Fibroblast of the conjunctiva (primary cell): ENCODE measurements at regions not wholly inside any gene's neighbourhood (a gene's known extent, or its start where the extent isn't known, plus 50 kb on each side); places are given as distances from the start of the nearest gene placed in this dataset.
A peak's percentile ranks its signal among the peaks of the same experiment; 100 is the strongest.

Source experiments
- DNase-seq: peaks from one replicate; pipeline ENCODE4 v3.0.0-alpha.2; 2010; ENCODE audit warnings: low read depth

DNA sequence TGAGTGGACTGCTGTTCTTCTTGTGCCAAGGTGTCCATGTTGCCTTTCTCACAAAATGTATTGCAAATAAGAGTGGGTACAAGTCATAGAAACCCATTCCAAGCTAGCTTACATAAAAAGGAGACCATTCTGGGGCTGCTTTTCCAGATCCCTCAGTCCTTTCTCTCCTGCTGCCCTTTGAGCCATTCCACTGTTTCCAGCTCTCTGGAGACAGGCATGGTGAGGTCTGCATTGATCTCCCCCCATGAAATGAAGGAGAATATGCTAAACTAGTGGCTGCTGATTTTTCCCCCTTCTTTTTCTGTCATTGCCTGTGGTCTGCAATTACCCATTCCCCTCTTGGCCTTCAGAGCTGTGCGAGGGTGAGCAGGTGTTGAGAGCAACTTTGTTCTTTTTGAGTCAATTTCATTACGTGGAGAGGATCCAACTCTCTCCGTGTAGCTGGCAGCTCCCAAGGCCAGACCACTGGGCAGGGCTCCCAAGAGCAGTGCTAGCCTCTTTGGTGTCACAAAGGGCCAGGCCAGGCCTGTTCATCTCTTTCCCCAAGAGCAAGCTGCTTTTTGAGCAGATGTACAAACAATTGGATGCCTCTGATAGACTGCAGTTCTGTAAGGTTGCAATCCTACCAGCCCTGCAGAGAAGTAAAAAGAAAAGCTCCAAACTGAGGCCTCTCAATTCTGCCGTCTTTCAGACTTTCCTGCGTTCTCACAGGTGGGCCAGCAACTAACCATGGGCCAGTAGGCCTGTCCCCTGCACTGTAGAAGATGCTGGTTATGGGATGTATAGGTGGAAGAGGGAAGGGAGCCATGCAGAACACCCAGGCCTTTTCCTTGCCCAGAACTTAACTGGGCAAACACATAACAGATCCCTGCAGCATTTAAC is 96.1 kb upstream of the ARMC2 start:
- DNase-seq, result no peak

DNA sequence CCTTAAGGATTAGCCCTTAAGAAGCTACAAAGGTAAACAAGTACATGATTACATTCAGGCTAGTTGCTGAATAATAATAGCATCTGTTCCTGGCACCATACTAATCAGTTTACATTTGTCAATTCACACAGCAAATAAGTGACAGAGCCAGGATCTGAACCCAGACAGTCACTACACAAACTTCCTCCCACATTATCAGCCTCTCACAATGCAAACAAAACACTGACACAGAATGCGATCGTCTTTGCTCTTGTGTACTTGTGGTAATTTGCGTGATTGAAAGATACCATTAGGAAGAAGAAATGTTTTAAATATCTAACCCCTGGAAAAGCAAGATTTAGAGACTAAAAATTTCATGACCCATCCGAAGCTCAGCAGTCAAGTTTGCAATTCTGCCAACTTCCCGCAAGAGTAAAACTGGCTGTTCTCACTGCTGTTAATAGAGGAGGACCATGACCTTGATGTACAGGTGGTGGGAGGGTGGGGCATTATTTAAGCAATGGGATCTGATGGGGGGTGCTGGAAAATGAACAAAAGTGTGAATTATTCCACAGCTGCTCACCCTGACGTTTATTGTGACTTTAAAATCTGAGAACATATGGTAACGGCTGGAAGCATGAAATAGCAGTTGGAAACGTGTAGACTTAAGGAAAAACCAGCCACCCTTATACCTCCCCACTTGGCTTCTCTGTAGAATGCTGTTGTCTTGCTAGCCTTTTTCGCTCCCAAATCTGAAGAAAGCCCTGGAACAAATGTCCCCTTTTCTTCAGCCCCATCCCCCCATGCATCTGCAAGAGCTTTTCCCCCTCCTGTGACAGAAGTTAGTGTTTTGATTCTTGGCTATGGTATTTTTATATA is 95.3 kb upstream of the ARMC2 start:
- no peak for DNase-seq

DNA sequence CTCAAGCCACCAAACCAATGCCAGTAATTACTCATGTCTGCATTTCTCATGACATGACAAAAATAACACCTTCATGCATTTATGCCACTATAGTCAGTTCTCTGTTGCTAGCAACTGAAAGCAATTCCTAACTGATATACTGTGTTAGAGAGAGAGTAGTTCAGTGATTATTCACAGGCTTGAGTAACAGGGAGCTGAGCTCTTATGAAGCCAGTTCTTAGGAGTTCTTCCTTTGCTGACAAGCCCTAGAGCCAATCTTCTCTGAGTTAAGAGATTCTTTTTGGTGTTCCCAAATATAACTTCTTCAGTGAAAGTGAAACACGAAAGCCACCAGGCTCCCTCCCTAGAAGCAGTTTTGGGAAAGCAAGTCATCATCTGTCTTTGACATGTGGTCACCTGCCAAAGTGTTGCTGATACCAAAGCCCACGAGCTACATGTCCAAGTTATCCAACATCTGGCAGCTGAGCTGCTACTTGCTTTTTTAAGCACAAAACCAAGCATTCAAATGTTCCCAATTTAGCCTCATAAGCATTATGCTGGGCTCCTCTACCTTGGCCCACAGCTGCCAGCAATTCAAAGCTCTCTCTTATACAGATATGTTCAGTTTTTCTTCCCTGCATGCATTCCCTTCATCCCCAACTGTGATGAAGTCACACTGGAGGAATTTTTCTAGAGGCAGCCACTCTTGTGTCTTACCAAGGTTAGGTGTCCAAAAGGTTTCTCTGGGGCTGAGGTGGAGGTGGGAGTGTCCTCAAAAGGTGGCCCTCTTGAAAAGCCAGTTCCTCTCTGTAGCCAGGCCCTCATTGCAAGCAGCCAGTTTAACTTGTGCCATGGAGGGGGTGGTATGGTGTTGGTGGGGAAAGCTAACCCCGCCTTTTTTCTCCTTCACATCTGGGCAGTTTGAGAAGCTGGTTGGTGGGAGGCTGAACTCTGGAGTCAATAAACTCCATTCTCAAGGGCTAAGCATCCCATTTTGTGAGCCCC is 92.7 kb upstream of the ARMC2 start:
- DNase-seq, result no peak

DNA sequence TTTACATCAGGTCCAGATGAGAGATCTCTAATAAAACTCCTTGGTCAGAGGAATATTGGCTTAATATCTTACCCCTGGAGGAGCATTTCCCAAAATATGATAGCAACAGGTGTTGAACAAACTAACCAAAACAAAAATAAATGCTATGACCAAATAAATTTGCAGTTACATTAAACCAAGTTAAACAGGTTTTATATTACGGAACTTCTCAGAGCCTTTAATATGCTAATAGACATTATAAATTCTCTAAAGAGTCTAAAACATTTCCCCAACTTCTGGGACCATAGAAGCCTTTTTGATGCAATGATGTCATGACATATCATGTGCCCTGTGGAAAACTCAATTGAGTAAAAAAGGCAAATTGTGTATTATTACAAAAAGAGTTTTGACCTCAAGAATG is 90.9 kb upstream of the ARMC2 start:
- DNase-seq, result no peak

DNA sequence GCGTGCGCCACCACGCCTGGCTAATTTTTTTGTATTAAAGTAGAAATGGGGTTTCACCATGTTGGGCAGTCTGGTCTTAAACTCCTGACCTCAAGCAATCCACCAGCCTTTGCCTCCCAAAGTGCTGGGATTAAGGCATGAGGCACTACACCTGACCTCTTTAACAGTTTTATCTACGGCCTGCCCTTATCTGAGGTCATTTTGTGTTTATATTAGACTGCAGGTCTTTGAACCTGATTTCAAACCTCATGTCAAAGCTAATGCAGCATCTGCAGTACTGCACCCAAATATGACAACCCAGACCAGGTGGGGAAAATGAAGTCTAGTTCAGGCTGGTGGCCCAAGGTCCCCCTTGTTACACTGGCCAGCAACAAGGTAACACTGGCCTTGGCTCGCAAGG is 89.3 kb upstream of the ARMC2 start:
- DNase-seq, result no peak

DNA sequence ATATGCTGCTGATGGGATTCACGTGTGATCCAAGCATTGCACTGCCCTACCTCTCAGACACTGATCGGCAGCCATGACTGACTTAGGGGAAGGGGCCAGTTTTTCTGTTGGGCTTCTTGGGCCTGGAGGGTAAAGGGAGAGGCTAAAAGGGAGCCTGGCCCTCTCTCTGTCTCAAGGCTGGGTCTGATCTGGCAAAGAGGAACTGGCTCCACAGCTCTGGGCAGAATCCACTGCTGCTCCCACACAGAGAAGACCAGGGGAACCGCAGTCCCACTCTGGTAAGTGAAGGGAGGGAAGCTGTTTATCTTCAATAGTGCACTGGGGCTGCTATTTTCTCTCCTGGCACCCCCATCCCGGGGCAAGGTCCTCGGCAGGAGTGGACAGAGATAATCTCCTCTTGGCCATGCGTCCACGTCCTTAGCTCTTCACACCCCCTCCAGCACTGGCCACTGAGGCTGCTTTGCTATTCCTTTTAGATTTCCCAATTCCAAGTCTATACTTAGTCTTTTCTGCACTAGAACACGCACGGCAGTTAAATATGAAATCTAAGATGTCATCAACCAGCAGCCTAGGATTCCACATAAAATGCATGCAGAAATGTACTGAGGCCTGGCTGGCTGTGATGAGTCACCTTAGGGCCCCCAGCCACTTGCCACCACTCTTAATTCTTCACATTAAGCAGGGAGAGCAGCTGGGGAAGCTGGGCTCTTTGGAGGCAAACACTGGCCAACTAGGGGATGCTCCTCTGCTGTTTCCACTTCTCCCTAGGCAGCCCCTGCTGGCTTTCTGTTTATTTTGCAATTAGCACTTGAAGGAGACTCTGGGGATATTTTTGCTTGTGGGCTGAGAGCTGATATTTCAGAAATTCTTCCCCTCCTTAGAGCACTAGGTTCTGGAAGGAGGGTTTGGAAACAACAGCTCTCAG is 87.8 kb upstream of the ARMC2 start:
- DNase-seq, result no peak

DNA sequence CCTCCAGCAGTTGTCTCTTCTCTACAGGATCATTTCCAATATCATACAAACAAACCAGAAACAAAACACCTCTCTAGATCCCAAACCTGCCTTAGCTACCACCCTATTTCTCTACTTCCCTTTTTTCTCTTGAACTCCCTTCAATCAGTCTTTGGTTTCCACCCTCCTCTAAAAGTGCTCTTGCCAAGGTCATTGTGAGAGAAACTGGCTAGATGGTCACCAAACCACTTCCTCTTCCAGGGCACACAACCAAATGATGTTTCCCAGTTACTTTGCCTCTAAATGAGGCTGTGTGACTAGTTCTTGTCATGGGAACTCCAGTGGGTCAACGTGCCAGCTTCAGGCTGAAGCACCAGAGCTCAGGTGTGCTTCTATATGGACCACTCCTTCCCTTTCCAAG is 85.8 kb upstream of the ARMC2 start:
- DNase-seq, result no peak

DNA sequence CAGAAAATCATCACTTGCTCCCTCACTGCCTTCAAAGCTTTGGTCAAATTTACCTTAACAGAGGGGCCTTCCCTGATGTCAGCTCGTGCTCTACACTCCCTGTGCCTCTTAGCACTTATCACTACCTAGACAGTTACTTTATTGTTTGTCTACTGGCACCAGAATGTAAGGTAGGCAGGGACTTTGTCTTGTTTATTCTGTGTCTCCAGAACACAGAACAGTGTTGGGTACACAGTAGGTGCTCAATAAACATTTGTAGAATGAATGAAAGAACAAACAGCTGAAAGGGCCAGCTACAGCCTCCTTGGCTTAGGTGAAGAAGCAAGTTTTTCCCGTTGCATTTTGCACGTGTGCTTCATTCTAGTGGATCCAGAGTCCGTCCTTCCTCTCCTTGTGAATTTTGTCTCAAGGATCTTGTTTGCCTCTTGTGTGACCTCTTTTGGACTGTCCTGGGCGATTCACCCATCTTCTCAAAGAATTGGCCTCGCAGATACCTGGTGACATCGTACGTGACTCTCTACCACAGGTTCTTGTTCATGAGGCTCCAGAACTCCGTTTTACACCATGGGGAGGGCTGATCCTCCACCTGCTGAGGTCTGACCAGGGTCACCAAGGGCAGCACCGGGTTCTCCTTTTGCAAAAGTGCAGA is 84.2 kb upstream of the ARMC2 start:
- DNase-seq, result no peak

DNA sequence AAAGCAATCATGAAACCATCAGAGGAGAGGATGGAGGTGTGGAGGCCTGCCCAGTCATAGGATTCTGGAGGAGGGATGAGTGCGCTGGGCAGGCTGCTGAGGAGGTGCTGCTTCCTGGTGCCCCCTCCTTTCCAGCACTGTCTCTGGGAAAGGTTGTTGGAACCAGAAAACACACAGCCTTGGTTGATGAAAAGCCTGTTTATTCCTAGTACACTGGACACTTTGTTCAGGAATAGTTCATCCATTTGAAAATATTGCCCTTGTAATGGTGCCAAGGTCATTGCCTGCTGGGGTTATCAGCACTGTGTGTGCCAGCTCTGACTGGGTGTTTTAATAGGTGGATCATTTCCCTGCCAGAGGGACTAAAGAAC is 83.7 kb upstream of the ARMC2 start:
- no peak for DNase-seq

DNA sequence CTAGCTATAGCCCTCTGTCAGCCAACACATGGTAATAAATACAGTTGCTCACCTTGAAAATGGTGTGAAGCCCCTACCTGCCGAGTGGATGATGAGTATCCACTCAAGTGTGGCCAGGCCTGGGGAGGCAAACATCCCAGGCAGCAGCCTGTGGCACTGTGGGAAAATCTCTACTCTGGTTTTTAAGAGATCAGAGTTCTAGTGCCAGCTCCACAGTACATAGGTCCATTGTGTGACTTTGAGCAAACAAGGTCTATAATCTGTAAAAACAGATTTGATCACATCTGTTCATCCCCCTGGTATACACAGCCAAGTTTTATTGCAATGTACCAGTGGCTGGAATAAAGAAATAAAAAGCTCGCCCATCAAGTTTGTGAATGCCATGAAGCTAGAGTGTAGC is 82.7 kb upstream of the ARMC2 start:
- DNase-seq, result no peak

DNA sequence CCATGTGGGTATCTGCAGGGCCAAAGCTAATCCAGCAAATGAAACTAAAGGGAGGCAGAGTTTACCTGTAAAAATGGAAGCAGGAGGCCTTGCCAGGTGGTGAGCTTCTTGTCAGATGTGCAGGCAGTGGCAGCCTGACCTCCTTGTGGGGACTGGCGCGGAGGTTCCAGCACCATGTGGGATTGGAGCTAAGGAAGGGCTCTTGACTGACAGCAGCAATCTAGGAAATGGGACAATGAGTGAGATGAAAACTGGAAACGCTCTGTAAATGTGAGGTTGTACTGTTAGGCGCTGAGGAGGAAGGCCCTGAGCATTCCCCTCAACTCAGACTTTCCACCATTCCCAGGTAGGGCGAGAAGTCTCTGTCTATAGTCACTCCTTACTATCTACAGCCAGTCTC is 81.8 kb upstream of the ARMC2 start:
- DNase-seq, result no peak

DNA sequence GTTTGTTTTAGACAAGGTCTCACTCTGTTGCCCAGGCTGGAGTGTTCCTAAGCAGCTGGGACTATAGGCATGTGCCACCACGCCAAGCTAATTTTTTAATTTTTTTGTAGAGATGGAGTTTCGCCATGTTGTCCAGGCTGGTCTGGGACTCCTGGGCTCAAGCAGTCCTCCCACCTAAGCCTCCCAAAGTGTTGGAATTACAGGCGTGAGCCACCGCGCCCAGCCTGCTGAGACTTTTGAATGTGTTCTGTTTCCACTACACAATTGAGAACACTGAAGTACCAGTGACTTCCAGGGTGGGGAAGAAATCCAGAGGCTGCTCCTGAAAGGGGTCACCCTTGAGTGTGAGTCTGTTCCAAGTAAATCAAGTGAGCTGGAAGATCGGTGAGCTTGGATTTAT is 81.3 kb upstream of the ARMC2 start:
- DNase-seq, result no peak

DNA sequence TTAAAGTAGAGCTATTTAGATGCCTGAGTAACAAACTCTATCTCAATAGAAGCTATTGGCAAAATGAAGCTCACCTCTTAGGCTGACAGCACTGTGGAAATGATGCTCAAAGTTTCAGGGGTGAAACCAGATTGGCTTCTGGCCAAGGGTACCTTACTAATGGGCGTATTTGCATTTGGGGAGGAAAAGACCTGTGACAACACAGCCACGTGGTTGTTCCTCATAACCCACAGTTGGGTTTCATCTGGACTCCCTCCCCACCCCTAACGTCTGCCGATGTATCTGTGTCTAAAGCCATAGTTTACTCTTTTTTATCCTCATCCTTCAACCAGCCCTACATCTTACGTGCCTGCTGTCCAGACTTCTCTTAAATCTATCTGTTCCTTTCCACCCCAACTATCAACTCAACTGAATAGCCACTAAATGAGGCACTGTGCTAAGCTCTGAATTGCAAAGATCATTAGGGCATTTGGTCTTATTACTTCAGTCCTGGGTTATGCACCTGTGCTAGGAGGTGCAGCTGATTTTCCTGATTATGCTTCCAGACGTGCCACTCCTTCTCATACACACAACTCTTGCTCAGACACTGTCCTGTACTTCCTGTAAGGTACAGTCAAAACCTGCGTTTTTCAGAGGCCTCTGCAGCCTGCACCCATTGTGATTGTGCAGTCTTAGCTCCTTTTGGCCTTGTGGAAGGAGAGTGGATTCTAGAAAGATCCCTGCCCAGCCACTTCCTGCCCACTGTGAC is 80.6 kb upstream of the ARMC2 start:
- DNase-seq, result no peak

DNA sequence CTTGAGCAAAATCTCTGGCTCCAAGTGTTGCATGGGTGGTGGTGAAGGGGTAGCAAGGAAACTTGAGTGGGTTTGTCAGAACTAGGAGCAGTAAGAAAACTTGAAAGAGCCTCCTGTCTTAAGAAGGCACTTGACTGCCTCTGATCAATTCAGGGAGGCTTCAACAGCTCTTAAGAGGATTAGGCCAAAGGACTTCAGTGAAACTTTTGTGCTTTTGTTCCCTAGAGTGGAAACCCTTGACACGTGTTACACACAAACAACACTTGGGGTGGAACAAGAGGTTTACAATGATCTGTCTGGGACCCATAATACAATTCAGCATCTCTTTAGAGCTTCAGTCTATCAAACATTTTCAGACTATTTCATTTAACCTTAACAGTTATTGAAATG is 80.1 kb upstream of the ARMC2 start:
- DNase-seq, result no peak

DNA sequence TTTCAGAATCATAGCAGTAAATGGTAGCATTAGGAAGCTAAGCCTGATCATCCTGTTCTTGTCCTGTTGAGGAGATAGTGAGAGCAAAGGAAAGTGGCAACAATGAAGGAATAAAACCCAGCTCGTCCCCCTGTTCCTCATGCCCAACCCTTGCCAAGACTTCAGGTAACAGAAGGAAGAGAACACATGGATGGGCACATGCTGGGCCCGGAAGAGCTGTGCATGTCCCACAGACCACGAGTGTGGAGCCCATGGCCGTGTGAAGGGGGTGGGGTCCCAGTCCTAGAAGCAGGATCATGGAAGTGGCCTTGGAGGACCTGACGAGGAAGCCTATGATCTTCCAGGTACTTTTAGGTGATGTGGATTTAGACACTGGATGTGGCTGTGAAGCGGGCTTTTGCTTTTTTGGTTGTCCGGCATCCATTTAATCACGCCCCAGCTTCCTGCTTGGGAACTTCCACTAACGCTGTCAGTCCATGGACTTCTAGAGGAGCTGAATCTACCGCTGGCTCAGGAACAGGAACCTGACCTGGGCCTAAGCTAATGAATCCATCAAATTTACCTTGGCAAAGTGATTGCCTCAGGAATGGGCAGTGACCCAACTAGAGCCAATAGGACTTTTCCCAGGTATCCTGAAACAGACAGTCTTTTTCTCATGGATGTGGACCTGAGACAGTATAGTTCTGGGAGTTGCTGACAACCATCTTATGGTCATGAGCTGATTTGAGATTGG is 79.3 kb upstream of the ARMC2 start:
- DNase-seq, result no peak

DNA sequence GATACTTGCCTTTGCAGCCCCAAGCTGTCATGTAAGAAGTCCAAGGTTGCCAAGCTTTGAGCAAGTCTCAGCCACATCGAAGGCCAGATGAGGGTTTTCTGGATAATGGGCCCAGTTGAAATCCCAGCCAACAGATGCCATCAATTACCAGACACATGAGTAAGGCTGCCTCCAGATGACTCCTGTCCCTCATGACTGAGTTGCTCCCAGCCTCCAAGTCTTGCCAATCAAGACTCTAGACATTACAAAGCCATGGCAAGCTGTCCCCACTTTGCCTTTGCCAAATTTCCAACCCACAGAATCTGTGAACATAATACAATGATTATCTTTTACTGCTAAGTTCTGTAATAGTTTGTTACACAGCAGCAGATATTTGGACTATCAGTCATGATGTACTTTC is 76.8 kb upstream of the ARMC2 start:
- peak; percentile 39 for DNase-seq

DNA sequence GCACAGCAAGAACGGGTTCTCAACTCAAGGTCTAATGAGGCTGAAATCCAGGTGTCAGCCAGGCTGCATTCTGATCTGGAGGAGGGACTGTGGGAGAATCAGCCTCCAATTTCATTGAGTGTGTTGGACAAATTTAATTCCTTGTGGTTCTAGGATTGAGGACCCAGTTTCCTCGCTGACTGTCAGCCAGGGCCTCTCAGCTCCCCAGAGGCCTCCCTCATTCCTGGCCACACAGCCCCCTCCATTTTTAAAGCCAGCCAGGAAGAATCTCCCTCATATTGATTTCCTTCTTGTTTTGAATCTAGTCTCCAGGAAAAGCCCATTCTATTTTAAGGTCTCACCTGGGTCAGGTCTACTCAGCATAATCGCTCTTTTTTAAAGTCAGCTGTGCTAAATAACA is 73.7 kb upstream of the ARMC2 start:
- DNase-seq, result no peak

DNA sequence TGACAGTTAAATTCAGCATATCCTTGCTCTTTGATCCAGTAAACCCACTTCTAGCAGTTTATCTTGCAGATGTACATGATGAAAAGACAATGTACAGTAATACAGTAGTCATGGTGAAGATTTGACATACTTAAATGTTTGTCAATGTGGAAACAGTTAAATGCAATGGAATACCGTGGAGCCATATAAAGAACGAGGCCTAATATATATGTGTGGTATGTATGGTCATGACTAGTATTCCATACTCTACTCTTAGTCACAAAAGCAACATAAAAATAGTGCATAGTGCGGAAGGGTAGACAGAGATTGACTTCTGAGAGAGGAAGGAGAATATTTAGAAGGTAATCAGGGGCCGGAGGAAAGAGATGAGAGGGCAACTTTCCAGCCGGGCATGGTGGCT is 70.7 kb upstream of the ARMC2 start:
- DNase-seq, result no peak
